Uterus (tissue), 2 donors: ENCODE measurements at regions not wholly inside any gene's neighbourhood (a gene's known extent, or its start where the extent isn't known, plus 50 kb on each side); places are given as distances from the start of the nearest gene placed in this dataset.

Source experiments
- POLR2A ChIP-seq, 2 donors: fragments of 450-650 bp; IDR thresholded peaks; one replicate each; pipeline ENCODE4 v1.6.1; 2016; ENCODE audit warnings: antibody characterized with exemption in 2 of 2, mild to moderate bottlenecking in 1 of 2, moderate library complexity in 1 of 2
- TF ChIP-seq, protein P1 (sequence below), 4 experiments: fragments of 200-600 bp in 2 of 4; fragments of 450-650 bp in 2 of 4; sonication (generic) in 2 of 4; IDR thresholded peaks; one replicate each; pipeline ENCODE4 v1.5.1; 2016 to 2019; ENCODE audit warnings: antibody characterized with exemption in 4 of 4, mild to moderate bottlenecking in 2 of 4, moderate library complexity in 1 of 4

DNA sequence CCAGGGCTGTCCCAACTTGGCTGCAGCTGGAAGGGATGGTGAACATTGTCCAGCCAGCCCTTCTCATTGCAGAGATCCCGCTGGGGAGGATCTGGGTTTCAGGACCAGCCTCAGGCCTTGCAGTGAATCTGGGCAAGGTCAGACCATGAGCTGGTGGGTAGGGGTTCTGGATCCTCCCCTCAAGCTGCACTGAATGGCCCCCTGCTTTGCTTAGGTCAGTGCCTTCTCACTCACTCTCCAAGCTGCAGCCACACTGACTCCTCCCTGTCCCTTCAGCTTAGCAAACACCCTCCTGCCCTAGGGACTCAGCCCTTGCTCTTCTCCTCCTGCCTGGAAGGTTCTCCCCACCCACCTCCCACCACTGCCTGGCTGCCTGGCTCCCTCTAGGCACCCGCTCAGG is 95.3 kb upstream of the KCNG1 start:
- TF ChIP-seq, protein P1, sequence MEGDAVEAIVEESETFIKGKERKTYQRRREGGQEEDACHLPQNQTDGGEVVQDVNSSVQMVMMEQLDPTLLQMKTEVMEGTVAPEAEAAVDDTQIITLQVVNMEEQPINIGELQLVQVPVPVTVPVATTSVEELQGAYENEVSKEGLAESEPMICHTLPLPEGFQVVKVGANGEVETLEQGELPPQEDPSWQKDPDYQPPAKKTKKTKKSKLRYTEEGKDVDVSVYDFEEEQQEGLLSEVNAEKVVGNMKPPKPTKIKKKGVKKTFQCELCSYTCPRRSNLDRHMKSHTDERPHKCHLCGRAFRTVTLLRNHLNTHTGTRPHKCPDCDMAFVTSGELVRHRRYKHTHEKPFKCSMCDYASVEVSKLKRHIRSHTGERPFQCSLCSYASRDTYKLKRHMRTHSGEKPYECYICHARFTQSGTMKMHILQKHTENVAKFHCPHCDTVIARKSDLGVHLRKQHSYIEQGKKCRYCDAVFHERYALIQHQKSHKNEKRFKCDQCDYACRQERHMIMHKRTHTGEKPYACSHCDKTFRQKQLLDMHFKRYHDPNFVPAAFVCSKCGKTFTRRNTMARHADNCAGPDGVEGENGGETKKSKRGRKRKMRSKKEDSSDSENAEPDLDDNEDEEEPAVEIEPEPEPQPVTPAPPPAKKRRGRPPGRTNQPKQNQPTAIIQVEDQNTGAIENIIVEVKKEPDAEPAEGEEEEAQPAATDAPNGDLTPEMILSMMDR (IDR thresholded peaks at IDR 0.05): no peak
- TF ChIP-seq POLR2A (IDR thresholded peaks at IDR 0.05): no peak
